ENCODE measurements at regions not wholly inside any gene's neighbourhood (a gene's known extent, or its start where the extent isn't known, plus 50 kb on each side); places are given as distances from the start of the nearest gene placed in this dataset.

DNA sequence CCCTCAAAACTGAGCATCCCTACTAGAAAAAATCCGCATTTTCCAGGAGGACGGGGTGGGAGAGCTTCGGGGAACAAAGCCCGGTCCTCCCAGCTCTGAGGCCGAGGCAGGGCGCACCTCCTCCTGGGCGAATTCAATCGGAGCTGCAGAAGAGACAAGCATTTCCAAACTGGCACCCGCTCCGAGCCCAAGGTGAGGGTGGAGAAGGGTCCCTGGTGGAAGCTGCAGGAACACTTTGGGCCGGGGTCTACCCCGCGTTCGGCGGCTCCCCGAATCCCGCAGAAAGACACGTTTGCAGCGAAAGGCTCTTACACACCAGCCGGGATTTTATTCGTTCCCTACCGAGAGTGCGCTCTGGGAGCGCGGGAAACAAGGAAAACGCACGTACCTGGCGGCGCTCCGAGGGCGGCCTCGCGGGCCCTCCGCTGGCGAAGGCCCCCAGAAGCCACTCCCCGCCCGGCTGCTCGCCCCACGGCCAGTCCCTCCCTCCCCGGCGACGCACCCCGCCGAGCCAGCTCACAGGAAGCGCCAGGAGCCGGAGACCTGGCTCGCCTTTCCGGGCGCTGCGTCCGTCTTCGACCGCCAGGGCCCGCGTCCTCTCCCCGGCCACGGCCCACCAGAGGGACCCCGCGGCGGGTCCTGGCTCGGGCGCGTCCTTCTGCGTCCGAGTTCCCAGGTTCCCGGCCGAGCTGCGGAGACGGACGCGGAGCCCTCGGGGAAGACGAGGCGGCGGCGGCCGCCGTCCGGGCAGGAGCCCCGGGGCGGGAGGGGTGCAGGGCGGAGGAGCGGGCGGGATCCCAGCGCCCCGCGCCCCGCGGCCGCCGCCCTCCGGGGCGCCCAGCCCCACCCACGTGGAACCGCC, 49.8 kb upstream of the BAHCC1 start:
- H3K4me3 ChIP-seq (replicated peaks; ENCODE audit: low read depth, low read length), result peak overlapping the region; percentile 97
- TF ChIP-seq, protein P1, sequence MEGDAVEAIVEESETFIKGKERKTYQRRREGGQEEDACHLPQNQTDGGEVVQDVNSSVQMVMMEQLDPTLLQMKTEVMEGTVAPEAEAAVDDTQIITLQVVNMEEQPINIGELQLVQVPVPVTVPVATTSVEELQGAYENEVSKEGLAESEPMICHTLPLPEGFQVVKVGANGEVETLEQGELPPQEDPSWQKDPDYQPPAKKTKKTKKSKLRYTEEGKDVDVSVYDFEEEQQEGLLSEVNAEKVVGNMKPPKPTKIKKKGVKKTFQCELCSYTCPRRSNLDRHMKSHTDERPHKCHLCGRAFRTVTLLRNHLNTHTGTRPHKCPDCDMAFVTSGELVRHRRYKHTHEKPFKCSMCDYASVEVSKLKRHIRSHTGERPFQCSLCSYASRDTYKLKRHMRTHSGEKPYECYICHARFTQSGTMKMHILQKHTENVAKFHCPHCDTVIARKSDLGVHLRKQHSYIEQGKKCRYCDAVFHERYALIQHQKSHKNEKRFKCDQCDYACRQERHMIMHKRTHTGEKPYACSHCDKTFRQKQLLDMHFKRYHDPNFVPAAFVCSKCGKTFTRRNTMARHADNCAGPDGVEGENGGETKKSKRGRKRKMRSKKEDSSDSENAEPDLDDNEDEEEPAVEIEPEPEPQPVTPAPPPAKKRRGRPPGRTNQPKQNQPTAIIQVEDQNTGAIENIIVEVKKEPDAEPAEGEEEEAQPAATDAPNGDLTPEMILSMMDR (IDR thresholded peaks at IDR 0.05; ENCODE audit: low read length, missing control alignments), result no peak
- peak; percentile 92 for DNase-seq (ENCODE audit: low read depth)
